ENCODE measurements at regions not wholly inside any gene's neighbourhood (a gene's known extent, or its start where the extent isn't known, plus 50 kb on each side); places are given as distances from the start of the nearest gene placed in this dataset.

DNA sequence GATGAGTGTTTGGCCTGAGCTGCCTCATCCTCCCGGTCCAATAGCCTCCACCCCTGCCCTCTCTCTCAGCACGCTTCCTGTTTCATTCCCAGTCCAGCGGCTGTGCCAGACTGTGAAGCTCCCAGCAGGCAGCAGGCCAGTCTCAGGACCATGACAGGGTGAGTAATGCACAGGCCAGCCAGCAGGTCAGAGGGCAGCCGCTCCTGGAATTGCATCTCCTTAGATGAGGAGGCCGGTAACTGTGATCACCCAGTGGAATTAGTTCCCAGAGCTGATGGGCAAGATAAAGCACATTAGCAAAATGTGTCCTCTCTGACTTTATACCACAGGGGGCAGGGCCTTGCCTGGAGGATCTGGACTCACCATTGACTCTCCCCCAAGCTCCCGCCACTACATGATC lies 251.2 kb downstream of the ETS1 start:
- TF ChIP-seq, protein P1, sequence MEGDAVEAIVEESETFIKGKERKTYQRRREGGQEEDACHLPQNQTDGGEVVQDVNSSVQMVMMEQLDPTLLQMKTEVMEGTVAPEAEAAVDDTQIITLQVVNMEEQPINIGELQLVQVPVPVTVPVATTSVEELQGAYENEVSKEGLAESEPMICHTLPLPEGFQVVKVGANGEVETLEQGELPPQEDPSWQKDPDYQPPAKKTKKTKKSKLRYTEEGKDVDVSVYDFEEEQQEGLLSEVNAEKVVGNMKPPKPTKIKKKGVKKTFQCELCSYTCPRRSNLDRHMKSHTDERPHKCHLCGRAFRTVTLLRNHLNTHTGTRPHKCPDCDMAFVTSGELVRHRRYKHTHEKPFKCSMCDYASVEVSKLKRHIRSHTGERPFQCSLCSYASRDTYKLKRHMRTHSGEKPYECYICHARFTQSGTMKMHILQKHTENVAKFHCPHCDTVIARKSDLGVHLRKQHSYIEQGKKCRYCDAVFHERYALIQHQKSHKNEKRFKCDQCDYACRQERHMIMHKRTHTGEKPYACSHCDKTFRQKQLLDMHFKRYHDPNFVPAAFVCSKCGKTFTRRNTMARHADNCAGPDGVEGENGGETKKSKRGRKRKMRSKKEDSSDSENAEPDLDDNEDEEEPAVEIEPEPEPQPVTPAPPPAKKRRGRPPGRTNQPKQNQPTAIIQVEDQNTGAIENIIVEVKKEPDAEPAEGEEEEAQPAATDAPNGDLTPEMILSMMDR (IDR thresholded peaks at IDR 0.05) = no peak
- peaks cover 23% of the 10 kb centered on the region for H3K4me1 Mint-ChIP-seq (ENCODE audit: low read depth)
- no peaks in the 10 kb centered on the region for H3K27me3 Mint-ChIP-seq (ENCODE audit: low read depth)
- H3K27ac Mint-ChIP-seq (ENCODE audit: unreplicated experiment) = peak overlapping the region; percentile 60
- no peak overlapping the region for H3K4me3 Mint-ChIP-seq (ENCODE audit: unreplicated experiment)
- H3K9me3 Mint-ChIP-seq (ENCODE audit: low read depth) = no peaks in the 10 kb centered on the region
- H3K36me3 Mint-ChIP-seq (ENCODE audit: low read depth) = no peaks in the 10 kb centered on the region
- DNase-seq (ENCODE audit: low spot score) = no peak

DNA sequence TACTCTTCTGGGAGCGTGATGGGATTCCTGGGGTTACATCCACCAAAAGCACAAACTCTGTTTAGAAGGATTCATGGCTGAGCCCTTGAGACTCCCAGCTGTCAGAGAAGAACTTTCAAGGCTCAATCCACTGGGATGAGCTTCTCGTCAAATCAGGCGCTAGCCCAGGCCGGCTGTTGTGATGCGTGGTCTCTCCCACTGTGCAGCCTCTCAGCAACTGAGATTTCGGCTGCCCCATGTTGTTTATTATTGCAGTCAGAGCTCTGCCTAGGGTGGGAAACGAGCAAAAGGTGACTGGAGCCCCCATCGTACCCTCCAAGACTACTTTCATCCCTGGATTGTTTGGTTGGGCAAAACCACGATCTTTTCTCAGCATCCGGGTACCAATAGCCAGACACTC lies 251.6 kb downstream of the ETS1 start:
- H3K4me3 Mint-ChIP-seq (ENCODE audit: unreplicated experiment) = no peak overlapping the region
- no peak overlapping the region for H3K27ac Mint-ChIP-seq (ENCODE audit: unreplicated experiment)
- TF ChIP-seq, protein P1 (IDR thresholded peaks at IDR 0.05) = no peak

GRCh38 chr11:128334311-128335044 lies 252.9 kb downstream of the ETS1 start:
- H3K27me3 Mint-ChIP-seq (ENCODE audit: low read depth) = no peaks in the 10 kb centered on the region
- no peak for DNase-seq (ENCODE audit: low spot score)
- H3K4me3 Mint-ChIP-seq (ENCODE audit: unreplicated experiment) = no peak overlapping the region
- TF ChIP-seq, protein P1 (IDR thresholded peaks at IDR 0.05) = no peak
- H3K9me3 Mint-ChIP-seq (ENCODE audit: low read depth) = no peaks in the 10 kb centered on the region
- no peaks in the 10 kb centered on the region for H3K36me3 Mint-ChIP-seq (ENCODE audit: low read depth)
- no peak overlapping the region for H3K27ac Mint-ChIP-seq (ENCODE audit: unreplicated experiment)
- H3K4me1 Mint-ChIP-seq (ENCODE audit: low read depth) = peaks cover 27% of the 10 kb centered on the region

More for the DNA sequence above, 251.6 kb downstream of the ETS1 start:
- no peak for DNase-seq (ENCODE audit: low spot score)
- no peaks in the 10 kb centered on the region for H3K36me3 Mint-ChIP-seq (ENCODE audit: low read depth)
- no peaks in the 10 kb centered on the region for H3K27me3 Mint-ChIP-seq (ENCODE audit: low read depth)
- H3K9me3 Mint-ChIP-seq (ENCODE audit: low read depth) = no peaks in the 10 kb centered on the region
- H3K4me1 Mint-ChIP-seq (ENCODE audit: low read depth) = peaks cover 23% of the 10 kb centered on the region

- H3K27me3 Mint-ChIP-seq (ENCODE audit: low read depth) = no peaks in the 10 kb centered on the region
- no peak overlapping the region for H3K27ac Mint-ChIP-seq (ENCODE audit: unreplicated experiment)
- no peaks in the 10 kb centered on the region for H3K36me3 Mint-ChIP-seq (ENCODE audit: low read depth)
- no peaks in the 10 kb centered on the region for H3K9me3 Mint-ChIP-seq (ENCODE audit: low read depth)
- no peak for DNase-seq (ENCODE audit: low spot score)
- no peak overlapping the region for H3K4me3 Mint-ChIP-seq (ENCODE audit: unreplicated experiment)
- peaks cover 19% of the 10 kb centered on the region for H3K4me1 Mint-ChIP-seq (ENCODE audit: low read depth)
- TF ChIP-seq, protein P1 (IDR thresholded peaks at IDR 0.05) = no peak
Measured at GRCh38 chr11:128331317-128331716, 256.0 kb downstream of the ETS1 start.

- H3K36me3 Mint-ChIP-seq (ENCODE audit: low read depth) = no peaks in the 10 kb centered on the region
- H3K27me3 Mint-ChIP-seq (ENCODE audit: low read depth) = no peaks in the 10 kb centered on the region
- peaks cover 12% of the 10 kb centered on the region for H3K4me1 Mint-ChIP-seq (ENCODE audit: low read depth)
- DNase-seq (ENCODE audit: low spot score) = no peak
- no peaks in the 10 kb centered on the region for H3K9me3 Mint-ChIP-seq (ENCODE audit: low read depth)
- no peak overlapping the region for H3K27ac Mint-ChIP-seq (ENCODE audit: unreplicated experiment)
- H3K4me3 Mint-ChIP-seq (ENCODE audit: unreplicated experiment) = no peak overlapping the region
- TF ChIP-seq, protein P1 (IDR thresholded peaks at IDR 0.05) = no peak
Measured at GRCh38 chr11:128330203-128330602, 257.2 kb downstream of the ETS1 start.
